ENCODE measurements at regions not wholly inside any gene's neighbourhood (a gene's known extent, or its start where the extent isn't known, plus 50 kb on each side); places are given as distances from the start of the nearest gene placed in this dataset.

GRCh38 chr13:68066879-68067513, 836.9 kb upstream of the PCDH9 start (continued):
- no peak for TF ChIP-seq CEBPZ (IDR thresholded peaks at IDR 0.05; ENCODE audit: borderline replicate concordance, low read depth, low read length)

GRCh38 chr13:68064001-68064770, 834.0 kb upstream of the PCDH9 start:
- H3K27me3 ChIP-seq (ENCODE audit: control insufficient read depth in 2 of 2, insufficient read depth in 2 of 2, low read length in 2 of 2), result no peaks in the 10 kb centered on the region
- ChIA-PET CTCF (ENCODE audit: low intra/inter-chr PET ratio) (no interaction called here), POLR2A (no interaction called here)
- no peak for FAIRE-seq
- TF ChIP-seq BRD9 (IDR thresholded peaks at IDR 0.05; ENCODE audit: low read depth, partially characterized antibody), result no peak
- TF ChIP-seq ZNF695 (CRISPR knock-in tag; IDR thresholded peaks at IDR 0.05), result no peak
- no peak for TF ChIP-seq ZNF239 (CRISPR knock-in tag; IDR thresholded peaks at IDR 0.05)
- TF ChIP-seq OTX1 (CRISPR knock-in tag; IDR thresholded peaks at IDR 0.05), result no peak
- TF ChIP-seq ZNF354B (CRISPR knock-in tag; IDR thresholded peaks at IDR 0.05), result no peak
- no peak for TF ChIP-seq THRA (IDR thresholded peaks at IDR 0.05)
- no peak for TF ChIP-seq ZNF79 (CRISPR knock-in tag; IDR thresholded peaks at IDR 0.05; ENCODE audit: low read depth)
- TF ChIP-seq ZNF511 (CRISPR knock-in tag; IDR thresholded peaks at IDR 0.05), result no peak
- intact Hi-C loops (cut with micrococcal nuclease) (no loop called here), in situ Hi-C loops (cut with MboI) (no loop called here)
- no peak overlapping the region for H3K27ac ChIP-seq (ENCODE audit: extremely low read depth, low read depth, low read length)
- no peaks in the 10 kb centered on the region for H3K79me2 ChIP-seq (ENCODE audit: control insufficient read depth, insufficient read depth, low read length)
- no peaks in the 10 kb centered on the region for H4K20me1 ChIP-seq (replicated peaks; ENCODE audit: control insufficient read depth, insufficient read depth, low read length)
- H3K9ac ChIP-seq (ENCODE audit: insufficient read depth in 1 of 2, low read depth in 2 of 2, low read length in 2 of 2), result no peak overlapping the region
- ATAC-seq, result no peak
- no peak overlapping the region for H3K4me3 ChIP-seq
- no peak for DNase-seq (ENCODE audit: extremely low read depth in 1 of 4, low spot score in 3 of 4)
- H3K4me2 ChIP-seq (ENCODE audit: insufficient read depth, low read length), result no peak overlapping the region
- no peaks in the 10 kb centered on the region for H3K9me1 ChIP-seq (ENCODE audit: control insufficient read depth, insufficient read depth, low read length)
- H3K4me1 ChIP-seq (replicated peaks in 1 of 2; ENCODE audit: control insufficient read depth in 2 of 2, insufficient read depth in 2 of 2, low read length in 2 of 2), result no peaks in the 10 kb centered on the region
- H2AFZ ChIP-seq (ENCODE audit: low read depth, low read length), result no peak overlapping the region
- WGBS (ENCODE audit: insufficient coverage, low coverage, missing lambda C conversion rate), result 3% methylated on average over 4 of the region's 4 CpGs
- no TSS peak for BruUV-seq (replicated peaks)
- H3K9me3 ChIP-seq (replicated peaks; ENCODE audit: control insufficient read depth, insufficient read depth, low read depth, low read length), result no peaks in the 10 kb centered on the region
- H3K36me3 ChIP-seq (ENCODE audit: control insufficient read depth, insufficient read depth, low read length), result no peaks in the 10 kb centered on the region

Measured in K562 (cell line).